HPDE6-E6E7 (cell line): ENCODE measurements at regions not wholly inside any gene's neighbourhood (a gene's known extent, or its start where the extent isn't known, plus 50 kb on each side); places are given as distances from the start of the nearest gene placed in this dataset.
A peak's percentile ranks its signal among the peaks of the same experiment; 100 is the strongest.
"Not testable (repeated sequence)": the region's sequence is repeated elsewhere in the genome, so short reads cannot be mapped to it uniquely, and the experiment has no call there.

ENCODE experiments used
- DNase-seq: peaks from one replicate; pipeline ENCODE4 v3.0.0; 2011; ENCODE audit warnings: missing footprints; ENCODE audit errors: extremely low spot score

DNA sequence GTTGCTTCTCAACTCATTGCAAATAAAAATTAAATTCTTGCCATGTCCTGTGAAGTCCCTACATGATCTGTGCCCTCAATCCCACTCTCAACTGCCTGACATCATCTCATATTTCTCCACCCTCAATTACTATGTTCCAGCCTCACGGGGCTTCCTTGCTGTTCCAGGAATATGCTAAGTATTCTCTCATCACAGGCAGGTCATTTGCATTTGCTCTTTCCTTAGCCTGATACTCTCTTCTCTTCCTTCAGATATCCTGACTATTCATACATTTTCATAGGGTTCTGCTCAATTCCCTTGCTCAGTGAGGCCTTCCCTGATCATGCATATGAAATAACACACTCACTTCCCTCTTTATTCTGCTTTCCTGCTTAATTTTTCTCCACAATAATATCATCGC lies 135.1 kb upstream of the DAB2 start:
- DNase-seq, result no peak

DNA sequence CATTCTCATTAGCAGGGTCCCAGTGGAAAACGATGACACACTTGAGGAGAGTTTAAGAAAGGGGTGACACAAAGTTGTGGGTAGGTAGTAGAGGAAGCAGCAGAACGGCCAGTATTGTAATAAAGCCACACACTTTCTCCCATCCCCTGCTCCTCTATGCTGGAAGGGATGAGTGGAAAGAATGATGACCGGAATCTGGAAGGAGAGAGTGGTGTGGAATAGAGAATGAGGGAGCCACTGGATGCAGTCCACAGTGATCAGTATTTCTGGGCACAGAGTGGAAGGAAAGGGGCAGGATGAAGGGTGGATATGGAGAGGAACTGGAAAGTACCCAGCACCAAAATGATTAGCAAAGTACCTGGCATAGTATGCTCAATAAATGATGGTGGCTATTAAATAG lies 133.8 kb upstream of the DAB2 start:
- DNase-seq, result no peak

- no peak for DNase-seq
Measured at GRCh38 chr5:39555788-39556187, 131.0 kb upstream of the DAB2 start.

- peak; percentile 23 for DNase-seq
Measured at GRCh38 chr5:39547553-39548154, 122.9 kb upstream of the DAB2 start.

DNA sequence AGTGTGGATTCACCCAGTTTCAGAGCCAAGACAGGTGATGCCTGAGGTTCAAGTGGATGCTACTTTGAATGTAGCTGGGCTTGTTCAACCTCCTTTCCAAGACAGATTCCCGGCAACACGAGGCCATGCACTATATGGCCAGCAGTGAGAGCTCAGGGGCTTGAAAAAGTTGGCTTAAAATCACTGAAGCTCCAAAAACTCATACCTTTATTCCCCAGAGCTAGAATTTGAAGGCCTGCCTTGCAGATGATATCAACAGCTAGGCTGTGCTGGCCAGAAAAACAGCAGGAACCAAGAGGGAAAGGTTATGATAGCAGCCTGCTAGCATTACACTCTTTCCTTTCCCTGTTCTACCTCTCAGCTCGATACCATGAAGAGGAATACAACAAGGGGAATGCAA lies 120.2 kb upstream of the DAB2 start:
- DNase-seq, result no peak

DNA sequence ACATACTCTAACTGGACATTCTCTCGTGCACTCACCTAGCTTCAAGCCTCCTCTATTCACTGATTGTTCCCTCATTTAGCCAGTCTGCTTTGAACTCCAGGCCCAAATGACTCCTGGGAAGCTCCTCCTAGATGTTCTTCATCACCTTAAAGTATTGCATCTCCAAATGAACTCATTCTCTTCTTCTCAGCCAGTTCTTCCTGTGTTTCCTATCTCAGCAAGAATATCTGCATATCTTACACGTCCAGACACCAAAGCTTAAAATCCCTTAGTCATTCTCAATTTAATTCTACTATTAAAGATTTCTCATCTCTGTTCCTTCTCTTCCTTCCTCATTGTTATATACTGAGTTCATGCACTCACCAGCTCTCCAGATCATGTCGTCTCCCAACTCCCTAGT lies 118.6 kb upstream of the DAB2 start:
- DNase-seq, result peak; percentile 32

- no peak for DNase-seq
Measured at GRCh38 chr5:39542511-39543285, 117.9 kb upstream of the DAB2 start.

DNA sequence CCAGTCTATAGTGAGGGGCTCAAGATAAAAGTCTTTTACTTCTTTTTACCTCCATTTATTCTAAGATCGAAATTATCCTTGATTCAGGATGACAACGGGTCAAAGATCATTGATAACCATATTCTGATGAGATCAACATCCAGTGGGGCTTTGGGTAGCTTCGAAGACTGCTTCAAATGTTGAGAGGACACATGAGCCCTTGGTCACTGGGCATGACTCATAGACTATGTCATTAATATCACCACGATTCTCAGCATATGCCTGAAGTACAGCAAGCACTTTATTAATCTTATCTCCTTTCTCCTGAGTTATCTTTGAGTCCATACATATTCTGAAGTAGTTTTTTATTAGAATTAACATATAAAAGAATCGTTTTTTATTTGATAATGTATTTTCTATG lies 117.1 kb upstream of the DAB2 start:
- DNase-seq, result no peak

DNA sequence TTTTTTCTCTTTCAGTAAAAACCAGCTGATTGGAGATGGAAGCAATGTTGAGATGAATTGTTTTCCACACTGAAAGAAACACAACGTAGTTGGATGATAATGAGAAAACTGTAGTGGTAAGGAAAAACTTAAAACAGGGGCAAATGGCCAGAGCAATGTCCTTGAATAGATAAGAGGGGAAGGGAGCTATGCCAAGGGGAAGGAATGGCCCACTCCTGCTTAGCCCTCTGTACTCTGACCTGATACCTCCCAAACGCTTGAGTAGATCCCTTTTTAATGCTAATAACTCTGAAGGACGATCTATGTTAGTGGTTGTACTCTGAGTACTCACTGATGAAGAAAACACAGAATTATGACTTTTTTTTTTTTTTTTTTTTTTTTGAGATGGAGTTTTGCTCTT lies 114.7 kb upstream of the DAB2 start:
- no peak for DNase-seq

- no peak for DNase-seq
Measured at GRCh38 chr5:39534690-39535089, 109.9 kb upstream of the DAB2 start.

GRCh38 chr5:39533749-39534148 lies 109.0 kb upstream of the DAB2 start:
- no peak for DNase-seq

DNA sequence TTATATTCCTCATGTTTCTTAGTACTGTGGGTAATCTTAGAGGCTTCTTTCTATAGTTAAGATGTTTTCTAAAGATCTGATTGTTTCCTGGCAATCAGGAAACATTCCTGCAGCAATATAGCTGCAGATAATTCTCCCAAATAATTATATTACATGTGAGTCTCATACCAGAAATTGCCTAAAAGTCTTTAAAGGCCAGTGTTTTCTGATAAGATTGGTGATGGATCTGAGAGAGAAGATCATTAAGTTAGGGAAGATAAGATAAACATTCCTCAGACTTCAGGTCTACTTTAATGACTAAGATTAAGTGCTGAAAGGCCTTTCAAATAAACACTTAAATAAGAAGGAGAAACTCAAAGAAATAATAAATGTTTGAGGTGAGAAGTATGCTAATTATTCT lies 107.7 kb upstream of the DAB2 start:
- DNase-seq, result no peak

- DNase-seq, result no peak
Measured at GRCh38 chr5:39531306-39531705, 106.5 kb upstream of the DAB2 start.

GRCh38 chr5:39526914-39527477 lies 102.2 kb upstream of the DAB2 start:
- DNase-seq, result no peak

DNA sequence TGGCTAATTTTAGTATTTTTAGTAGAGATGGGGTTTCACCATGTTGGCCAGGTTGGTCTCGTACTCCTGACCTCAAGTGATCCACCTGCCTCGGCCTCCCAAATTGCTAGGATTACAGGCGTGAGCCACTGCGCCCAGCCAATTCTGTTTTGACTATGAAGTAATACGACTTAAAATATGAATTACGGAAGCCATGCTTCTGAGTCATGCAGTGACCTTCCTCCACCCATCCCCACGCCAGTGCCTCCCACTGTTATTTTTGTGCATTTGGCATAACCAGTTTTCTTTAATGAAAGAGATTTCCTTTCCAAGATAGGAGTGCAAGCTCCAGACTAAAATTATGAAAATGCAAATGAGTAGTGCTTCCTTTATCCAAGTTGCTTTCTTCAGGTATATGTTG lies 101.0 kb upstream of the DAB2 start:
- DNase-seq, result not testable (repeated sequence)

GRCh38 chr5:39525271-39525670 lies 100.5 kb upstream of the DAB2 start:
- no peak for DNase-seq

DNA sequence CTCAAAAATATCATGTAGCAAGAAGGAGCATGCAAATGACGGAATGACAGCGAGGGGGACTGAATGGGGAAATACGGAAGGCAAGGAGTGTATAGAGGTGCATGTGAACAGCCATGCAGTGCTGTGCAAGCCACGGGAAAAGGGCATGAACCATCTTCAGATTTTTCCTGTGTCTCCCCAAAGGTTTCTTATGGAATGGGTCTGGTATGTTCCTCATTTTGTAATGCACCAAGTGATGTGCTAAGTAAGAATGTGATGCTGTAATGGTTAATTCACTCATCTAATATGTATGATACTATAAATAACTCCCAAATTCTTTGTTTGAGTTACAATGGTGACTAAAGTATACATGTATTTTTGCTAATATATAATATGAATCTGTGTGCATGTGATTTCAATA lies 99.0 kb upstream of the DAB2 start:
- DNase-seq, result no peak

DNA sequence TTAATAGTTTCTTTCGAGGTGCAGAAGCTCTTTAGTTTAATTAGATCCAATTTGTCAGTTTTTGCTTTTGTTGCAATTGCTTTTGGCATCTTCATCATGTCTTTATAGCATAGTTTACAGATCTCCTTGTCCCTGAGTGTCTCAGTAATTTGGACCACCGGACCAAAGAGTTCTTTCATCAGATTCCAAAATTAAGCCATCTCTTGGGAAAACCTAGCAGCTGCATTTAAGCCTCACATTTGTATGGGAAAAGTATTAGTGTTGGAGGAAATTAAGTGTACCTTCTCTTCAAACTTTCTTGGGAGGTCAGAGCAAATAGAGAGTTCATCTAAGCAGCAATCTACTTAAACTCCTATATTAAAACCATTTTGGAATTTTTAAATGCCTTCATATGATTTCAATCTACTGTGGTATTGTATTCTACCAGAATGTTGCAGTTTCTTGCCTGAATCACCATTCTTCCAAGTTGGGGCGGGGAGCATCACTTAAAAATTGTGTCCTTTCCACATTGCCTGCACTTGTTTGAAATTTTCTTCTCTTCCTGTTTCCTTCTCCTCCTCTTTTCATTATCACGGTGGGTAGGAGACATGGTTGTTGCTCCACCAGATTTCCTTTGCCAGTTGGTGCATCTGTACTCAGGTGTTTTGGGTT lies 97.3 kb upstream of the DAB2 start:
- DNase-seq, result no peak

GRCh38 chr5:39521098-39521860 lies 96.5 kb upstream of the DAB2 start:
- DNase-seq, result no peak

- DNase-seq, result no peak
Measured at GRCh38 chr5:39520232-39520572, 95.4 kb upstream of the DAB2 start.

DNA sequence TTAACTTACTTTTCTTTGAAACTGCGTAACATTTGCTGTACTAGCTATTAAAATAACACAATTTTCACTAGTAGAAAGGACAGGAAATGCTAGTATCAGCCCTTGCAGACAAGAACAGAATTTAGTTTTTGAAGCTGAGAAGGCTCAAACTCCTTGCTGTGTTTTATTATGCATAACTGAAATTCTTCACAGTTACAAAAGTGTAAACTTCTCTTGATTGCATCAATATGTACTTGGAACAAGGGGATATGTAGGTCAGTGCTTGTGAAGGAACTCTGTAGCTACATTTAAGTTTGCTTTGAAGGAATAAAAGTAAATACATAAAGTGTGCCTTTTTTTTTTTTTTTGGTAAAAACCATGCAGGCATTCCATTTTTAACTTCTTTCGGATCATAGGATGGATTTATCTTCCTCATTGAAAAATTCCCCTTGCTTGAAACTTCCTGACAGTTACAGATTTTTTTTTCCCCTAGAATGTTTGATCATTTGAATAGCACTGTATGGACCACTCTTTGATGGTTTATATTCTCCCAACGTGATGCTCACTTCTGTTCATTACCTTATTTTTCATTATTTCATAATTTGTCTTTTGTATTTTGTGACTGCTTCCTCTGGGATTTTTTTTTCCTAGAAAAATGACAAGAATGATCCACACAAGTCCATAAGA lies 94.9 kb upstream of the DAB2 start:
- no peak for DNase-seq

DNA sequence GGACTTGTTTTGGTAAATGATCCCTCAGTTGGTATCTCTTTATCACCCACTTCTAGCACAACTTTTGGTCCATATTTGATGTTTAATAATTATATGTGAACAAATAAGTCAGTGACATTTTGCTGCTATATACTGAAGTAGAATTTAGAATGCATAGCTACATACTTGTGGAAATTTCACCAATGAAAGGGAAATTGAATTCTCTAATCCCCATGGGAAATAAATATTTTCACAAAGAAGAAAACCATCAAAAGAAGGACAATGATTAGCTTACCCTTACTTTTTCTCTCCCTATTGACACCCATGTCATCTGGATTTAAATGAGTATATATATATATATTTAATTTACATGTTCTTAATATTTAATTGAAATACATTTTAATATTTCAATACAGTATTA lies 94.3 kb upstream of the DAB2 start:
- DNase-seq, result no peak
